IPS-18a (cell line): ENCODE measurements at regions not wholly inside any gene's neighbourhood (a gene's known extent, or its start where the extent isn't known, plus 50 kb on each side); places are given as distances from the start of the nearest gene placed in this dataset.
A peak's percentile ranks its signal among the peaks of the same experiment; 100 is the strongest.
"Not testable (repeated sequence)": the region's sequence is repeated elsewhere in the genome, so short reads cannot be mapped to it uniquely, and the experiment has no call there.

Source experiments
- H3K27ac ChIP-seq: one replicate; pipeline ENCODE4 v1.5.1; 2013; ENCODE audit warnings: low read length
- H3K27me3 ChIP-seq: one replicate; pipeline ENCODE4 v1.6.1; 2013; ENCODE audit warnings: mild to moderate bottlenecking, low read length; ENCODE audit not compliant: control insufficient read depth, insufficient read depth
- H3K36me3 ChIP-seq: one replicate; pipeline ENCODE4 v1.6.1; 2013; ENCODE audit warnings: low read depth, low read length; ENCODE audit not compliant: control insufficient read depth
- H3K4me1 ChIP-seq: one replicate; pipeline ENCODE4 v1.6.1; 2013; ENCODE audit warnings: low read depth, low read length; ENCODE audit not compliant: control insufficient read depth
- H3K4me3 ChIP-seq: one replicate; pipeline ENCODE4 v1.5.1; 2013; ENCODE audit warnings: low read length
- H3K9ac ChIP-seq: one replicate; pipeline ENCODE4 v1.6.1; 2013; ENCODE audit warnings: mild to moderate bottlenecking, low read length, moderate library complexity
- H3K9me3 ChIP-seq: one replicate; pipeline ENCODE4 v1.6.1; 2013; ENCODE audit warnings: low read depth, low read length; ENCODE audit not compliant: control insufficient read depth

GRCh38 chr6:62976566-62976965 is 234.7 kb upstream of the FKBP1C start:
- Histone ChIP-seq H3K27me3 (no peaks in the 10 kb centered on the region), H3K4me3 (no peak overlapping the region), H3K27ac (no peak overlapping the region), H3K4me1 (peaks cover 3% of the 10 kb centered on the region), H3K9ac (no peak overlapping the region), H3K36me3 (no peaks in the 10 kb centered on the region), H3K9me3 (no peaks in the 10 kb centered on the region)

- Histone ChIP-seq H3K9ac (no peak overlapping the region), H3K36me3 (no peaks in the 10 kb centered on the region), H3K27ac (no peak overlapping the region), H3K27me3 (no peaks in the 10 kb centered on the region), H3K9me3 (no peaks in the 10 kb centered on the region), H3K4me1 (peaks cover 3% of the 10 kb centered on the region), H3K4me3 (no peak overlapping the region)
Observed at GRCh38 chr6:62978920-62979319, 232.3 kb upstream of the FKBP1C start.

- H3K36me3 ChIP-seq: no peaks in the 10 kb centered on the region
- H3K27ac ChIP-seq: no peak overlapping the region
- H3K27me3 ChIP-seq: no peaks in the 10 kb centered on the region
- peaks cover 3% of the 10 kb centered on the region for H3K4me1 ChIP-seq
- H3K4me3 ChIP-seq: no peak overlapping the region
- no peak overlapping the region for H3K9ac ChIP-seq
- H3K9me3 ChIP-seq: no peaks in the 10 kb centered on the region
Observed at GRCh38 chr6:62980093-62980492, 231.2 kb upstream of the FKBP1C start.

- no peak overlapping the region for H3K27ac ChIP-seq
- no peak overlapping the region for H3K4me3 ChIP-seq
- H3K9ac ChIP-seq: no peak overlapping the region
- H3K4me1 ChIP-seq: peaks cover 3% of the 10 kb centered on the region
- no peaks in the 10 kb centered on the region for H3K27me3 ChIP-seq
- H3K9me3 ChIP-seq: no peaks in the 10 kb centered on the region
- no peaks in the 10 kb centered on the region for H3K36me3 ChIP-seq
Observed at GRCh38 chr6:62980724-62981123, 230.5 kb upstream of the FKBP1C start.

- Histone ChIP-seq H3K27me3 (no peaks in the 10 kb centered on the region), H3K27ac (no peak overlapping the region), H3K9me3 (no peaks in the 10 kb centered on the region)
Observed at GRCh38 chr6:62982951-62983350, 228.3 kb upstream of the FKBP1C start.

GRCh38 chr6:62991696-62992095 is 219.6 kb upstream of the FKBP1C start:
- H3K4me3 ChIP-seq, H3K9ac ChIP-seq, H3K4me1 ChIP-seq, H3K27ac ChIP-seq, H3K36me3 ChIP-seq, H3K9me3 ChIP-seq, H3K27me3 ChIP-seq: not testable (repeated sequence)

More at GRCh38 chr6:62982951-62983350, 228.3 kb upstream of the FKBP1C start:
- Histone ChIP-seq H3K36me3 (no peaks in the 10 kb centered on the region), H3K4me1 (no peaks in the 10 kb centered on the region), H3K9ac (no peak overlapping the region), H3K4me3 (no peak overlapping the region)

- Histone ChIP-seq H3K4me1 (peaks cover 4% of the 10 kb centered on the region), H3K27me3 (no peaks in the 10 kb centered on the region), H3K27ac (no peak overlapping the region), H3K9ac (no peak overlapping the region), H3K36me3 (no peaks in the 10 kb centered on the region), H3K4me3 (no peak overlapping the region), H3K9me3 (no peaks in the 10 kb centered on the region)
Observed at GRCh38 chr6:62993951-62994350, 217.3 kb upstream of the FKBP1C start.

GRCh38 chr6:62998022-62998421 is 213.2 kb upstream of the FKBP1C start:
- no peaks in the 10 kb centered on the region for H3K9me3 ChIP-seq
- no peaks in the 10 kb centered on the region for H3K36me3 ChIP-seq
- peaks cover 18% of the 10 kb centered on the region for H3K4me1 ChIP-seq
- no peak overlapping the region for H3K9ac ChIP-seq
- no peak overlapping the region for H3K4me3 ChIP-seq
- H3K27me3 ChIP-seq: no peaks in the 10 kb centered on the region
- H3K27ac ChIP-seq: no peak overlapping the region

GRCh38 chr6:62999242-62999641 is 212.0 kb upstream of the FKBP1C start:
- H3K27me3 ChIP-seq, H3K4me3 ChIP-seq, H3K36me3 ChIP-seq, H3K9me3 ChIP-seq: not testable (repeated sequence)
- peak overlapping the region; percentile 16 for H3K9ac ChIP-seq
- peak overlapping the region; percentile 63 for H3K27ac ChIP-seq
- H3K4me1 ChIP-seq: peaks cover 18% of the 10 kb centered on the region

- Histone ChIP-seq H3K27me3 (no peaks in the 10 kb centered on the region), H3K36me3 (no peaks in the 10 kb centered on the region), H3K27ac (peak overlapping the region; percentile 63), H3K9me3 (no peaks in the 10 kb centered on the region), H3K9ac (peak overlapping the region; percentile 16), H3K4me3 (no peak overlapping the region), H3K4me1 (peaks cover 18% of the 10 kb centered on the region)
Observed at GRCh38 chr6:62999796-63000195, 211.5 kb upstream of the FKBP1C start.

- not testable (repeated sequence) for H3K9ac ChIP-seq, H3K36me3 ChIP-seq, H3K27me3 ChIP-seq, H3K27ac ChIP-seq, H3K4me1 ChIP-seq, H3K4me3 ChIP-seq, H3K9me3 ChIP-seq
Observed at GRCh38 chr6:63006018-63006417, 205.3 kb upstream of the FKBP1C start.

GRCh38 chr6:63010962-63011361 is 200.3 kb upstream of the FKBP1C start:
- H3K9ac ChIP-seq, H3K9me3 ChIP-seq, H3K27me3 ChIP-seq, H3K36me3 ChIP-seq, H3K4me1 ChIP-seq, H3K27ac ChIP-seq, H3K4me3 ChIP-seq: not testable (repeated sequence)
